ENCODE measurements at regions not wholly inside any gene's neighbourhood (a gene's known extent, or its start where the extent isn't known, plus 50 kb on each side); places are given as distances from the start of the nearest gene placed in this dataset.

DNA sequence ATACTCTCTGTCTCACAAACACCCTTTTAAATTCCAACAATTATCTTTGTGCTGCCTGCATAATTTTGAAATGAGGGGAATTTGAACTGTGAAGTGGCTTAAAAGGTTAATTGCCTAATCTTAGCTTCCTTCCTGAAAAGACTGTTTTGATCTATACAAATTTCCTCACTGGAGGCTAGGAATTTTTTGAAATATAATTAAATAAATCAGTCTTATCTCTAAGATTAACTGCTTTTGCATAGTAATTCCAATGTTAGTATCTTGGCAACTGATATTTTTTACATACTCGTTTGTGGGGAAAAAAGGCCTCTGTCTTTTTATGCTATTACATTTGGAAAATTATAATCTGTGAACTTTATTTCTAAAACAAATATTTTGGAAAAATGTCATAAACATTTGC lies 498.5 kb downstream of the TMTC2 start:
- no peak for DNase-seq
